AG09309 (cell line): ENCODE measurements at regions not wholly inside any gene's neighbourhood (a gene's known extent, or its start where the extent isn't known, plus 50 kb on each side); places are given as distances from the start of the nearest gene placed in this dataset.

ENCODE experiments used
- DNase-seq: peaks from one replicate; pipeline ENCODE4 v3.0.0-alpha.2; 2010; ENCODE audit warnings: low read depth
- H3K4me3 ChIP-seq: 2 replicates; pipeline ENCODE4 v1.5.1; 2011; ENCODE audit warnings: mild to moderate bottlenecking, low read depth, low read length, moderate library complexity; ENCODE audit not compliant: control insufficient read depth
- CTCF ChIP-seq: IDR thresholded peaks from 2 replicates; pipeline ENCODE4 v1.5.1; 2011; ENCODE audit warnings: mild to moderate bottlenecking, low read depth, low read length, inconsistent platforms; ENCODE audit not compliant: insufficient read depth, control insufficient read depth; ENCODE audit errors: missing control alignments

GRCh38 chr7:27424749-27425148, 182.1 kb downstream of the EVX1 start:
- no peak for DNase-seq
- no peak for TF ChIP-seq CTCF
- no peak overlapping the region for H3K4me3 ChIP-seq

- H3K4me3 ChIP-seq, result no peak overlapping the region
- TF ChIP-seq CTCF, result no peak
- no peak for DNase-seq
These were observed 184.8 kb downstream of the EVX1 start for GRCh38 chr7:27427416-27427815.

GRCh38 chr7:27430105-27430504, 187.5 kb downstream of the EVX1 start:
- no peak for DNase-seq
- no peak for TF ChIP-seq CTCF

GRCh38 chr7:27431465-27431864, 188.9 kb downstream of the EVX1 start:
- DNase-seq, result no peak
- no peak overlapping the region for H3K4me3 ChIP-seq

More at GRCh38 chr7:27430105-27430504, 187.5 kb downstream of the EVX1 start:
- no peak overlapping the region for H3K4me3 ChIP-seq

GRCh38 chr7:27433581-27433980, 191.0 kb downstream of the EVX1 start:
- no peak overlapping the region for H3K4me3 ChIP-seq
- no peak for DNase-seq
- no peak for TF ChIP-seq CTCF

More at GRCh38 chr7:27431465-27431864, 188.9 kb downstream of the EVX1 start:
- TF ChIP-seq CTCF, result no peak

GRCh38 chr7:27434756-27435400, 192.3 kb downstream of the EVX1 start:
- no peak overlapping the region for H3K4me3 ChIP-seq
- peak; percentile 25 for TF ChIP-seq CTCF
- DNase-seq, result no peak
